K562 (cell line): ENCODE measurements at regions not wholly inside any gene's neighbourhood (a gene's known extent, or its start where the extent isn't known, plus 50 kb on each side); places are given as distances from the start of the nearest gene placed in this dataset.

Experiments used
- CBX8 ChIP-seq: fragments of 200-600 bp; sonication (generic); IDR thresholded peaks from 2 replicates; pipeline ENCODE4 v1.6.1; 2012; ENCODE audit warnings: borderline replicate concordance, mixed run types, low read depth, mild to moderate bottlenecking, moderate library complexity, mixed read lengths, low read length, control low read depth, inconsistent platforms; ENCODE audit not compliant: poor library complexity, severe bottlenecking; ENCODE audit errors: extremely low read depth
- CTBP1 ChIP-seq: fragments of 450-650 bp; IDR thresholded peaks from 2 replicates; pipeline ENCODE4 v1.6.1; 2016; ENCODE audit warnings: borderline replicate concordance
- EZH2 ChIP-seq: IDR thresholded peaks from 2 replicates; pipeline ENCODE4 v1.6.1; 2012; ENCODE audit warnings: low read depth, mild to moderate bottlenecking, inconsistent platforms, low read length, borderline replicate concordance
- KDM5B ChIP-seq: fragments of 200-600 bp; sonication (generic); IDR thresholded peaks from 2 replicates; pipeline ENCODE4 v1.6.1; 2012; ENCODE audit warnings: low read depth, mild to moderate bottlenecking, moderate library complexity, low read length, control low read depth, inconsistent platforms; ENCODE audit not compliant: insufficient replicate concordance
- SMARCC2 ChIP-seq: fragments of 450-650 bp; IDR thresholded peaks from 2 replicates; pipeline ENCODE4 v1.6.1; 2017; ENCODE audit warnings: antibody characterized with exemption, moderate library complexity, mild to moderate bottlenecking, low read depth
- TRIM24 ChIP-seq, 2 experiments: fragments of 450-650 bp; IDR thresholded peaks; 2 replicates each; pipeline ENCODE4 v1.6.1; 2016
- ZBTB49 ChIP-seq: sonication (generic); formaldehyde crosslinking; IDR thresholded peaks from 2 replicates; pipeline ENCODE4 v1.8.0; 2022; ENCODE audit warnings: missing genetic modification reagents, mild to moderate bottlenecking, borderline replicate concordance
- ZNF140 ChIP-seq: fragments of 250-450 bp; sonication (Bioruptor Pico); IDR thresholded peaks from 2 replicates; pipeline ENCODE4 v1.8.0; 2021; ENCODE audit warnings: moderate library complexity, mild to moderate bottlenecking, inconsistent platforms

- TF ChIP-seq CTBP1, result no peak
- no peak for TF ChIP-seq EZH2
- TF ChIP-seq KDM5B, result no peak
- TF ChIP-seq TRIM24 (IDR thresholded peaks at IDR 0.05), result no peak
- no peak for TF ChIP-seq ZBTB49 (CRISPR knock-in tag)
- no peak for TF ChIP-seq CBX8
- TF ChIP-seq SMARCC2, result no peak
- no peak for TF ChIP-seq ZNF140 (CRISPR knock-in tag)
These were observed 57.5 kb downstream of the P2RY1 start for GRCh38 chr3:152892446-152892845.
